IgD-negative memory B cell (primary cell): ENCODE measurements at regions not wholly inside any gene's neighbourhood (a gene's known extent, or its start where the extent isn't known, plus 50 kb on each side); places are given as distances from the start of the nearest gene placed in this dataset.
"Not testable (repeated sequence)": the region's sequence is repeated elsewhere in the genome, so short reads cannot be mapped to it uniquely, and the experiment has no call there.

ENCODE experiments used
- H3K27ac Mint-ChIP-seq, 3 donors: one replicate each; pipeline ENCODE4 v1.8.0; 2020 to 2022; ENCODE audit warnings: mild to moderate bottlenecking in 3 of 3, mixed read lengths in 3 of 3, moderate library complexity in 1 of 3
- H3K27me3 Mint-ChIP-seq: one replicate; pipeline ENCODE4 v1.8.0; 2021; ENCODE audit warnings: mixed read lengths
- H3K36me3 Mint-ChIP-seq: one replicate; pipeline ENCODE4 v1.8.0; 2020; ENCODE audit warnings: mild to moderate bottlenecking, mixed read lengths
- H3K4me1 Mint-ChIP-seq, 3 donors: one replicate each; pipeline ENCODE4 v1.8.0; 2020 to 2022; ENCODE audit warnings: mixed read lengths in 3 of 3, mild to moderate bottlenecking in 1 of 3
- H3K4me3 Mint-ChIP-seq, 4 donors: one replicate each; pipeline ENCODE4 v1.8.0; 2020 to 2022; ENCODE audit warnings: mild to moderate bottlenecking in 4 of 4, mixed read lengths in 4 of 4, moderate library complexity in 3 of 4
- H3K9me3 Mint-ChIP-seq, 3 donors: one replicate each; pipeline ENCODE4 v1.8.0; 2020 to 2021; ENCODE audit warnings: mixed read lengths in 3 of 3, mild to moderate bottlenecking in 1 of 3

GRCh38 chr4:94068753-94069719 lies 138.6 kb upstream of the SMARCAD1 start:
- H3K9me3 Mint-ChIP-seq, result peaks cover 0 to 11% (median 0%) of the 10 kb centered on the region in 3 donors
- no peak overlapping the region for H3K27ac Mint-ChIP-seq
- H3K4me1 Mint-ChIP-seq, result no peaks in the 10 kb centered on the region
- H3K27me3 Mint-ChIP-seq, result no peaks in the 10 kb centered on the region
- H3K36me3 Mint-ChIP-seq, result no peaks in the 10 kb centered on the region
- no peak overlapping the region for H3K4me3 Mint-ChIP-seq

GRCh38 chr4:94076498-94076897 lies 131.2 kb upstream of the SMARCAD1 start:
- Mint-ChIP-seq H3K27me3 (no peaks in the 10 kb centered on the region), H3K4me3 (no peak overlapping the region), H3K27ac (no peak overlapping the region), H3K9me3 (peaks cover 0 to 4% (median 4%) of the 10 kb centered on the region in 3 donors), H3K36me3 (no peaks in the 10 kb centered on the region), H3K4me1 (no peaks in the 10 kb centered on the region)

DNA sequence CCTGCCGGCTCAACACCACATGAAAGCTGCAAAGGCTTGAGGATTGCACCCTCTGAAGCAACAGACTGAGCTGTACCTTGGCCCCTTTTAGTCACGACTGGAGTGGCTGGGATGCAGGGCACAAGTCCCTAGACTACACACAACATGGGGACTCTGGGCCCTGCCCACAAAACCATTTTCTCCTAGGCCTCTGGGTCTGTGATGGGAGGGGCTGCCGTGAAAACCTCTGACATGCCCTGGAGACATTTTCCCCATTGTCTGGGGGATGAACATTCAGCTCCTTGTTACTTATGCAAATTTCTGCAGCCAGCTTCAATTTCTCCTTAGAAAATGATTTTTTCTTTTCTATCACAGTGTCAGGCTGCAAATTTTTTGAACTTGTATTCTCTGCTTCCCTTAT lies 123.5 kb upstream of the SMARCAD1 start:
- Mint-ChIP-seq H3K4me3 (no peak overlapping the region), H3K27me3 (no peaks in the 10 kb centered on the region), H3K4me1 (no peaks in the 10 kb centered on the region), H3K9me3 (peaks cover 6 to 12% (median 7%) of the 10 kb centered on the region in 3 donors), H3K27ac (no peak overlapping the region), H3K36me3 (no peaks in the 10 kb centered on the region)

DNA sequence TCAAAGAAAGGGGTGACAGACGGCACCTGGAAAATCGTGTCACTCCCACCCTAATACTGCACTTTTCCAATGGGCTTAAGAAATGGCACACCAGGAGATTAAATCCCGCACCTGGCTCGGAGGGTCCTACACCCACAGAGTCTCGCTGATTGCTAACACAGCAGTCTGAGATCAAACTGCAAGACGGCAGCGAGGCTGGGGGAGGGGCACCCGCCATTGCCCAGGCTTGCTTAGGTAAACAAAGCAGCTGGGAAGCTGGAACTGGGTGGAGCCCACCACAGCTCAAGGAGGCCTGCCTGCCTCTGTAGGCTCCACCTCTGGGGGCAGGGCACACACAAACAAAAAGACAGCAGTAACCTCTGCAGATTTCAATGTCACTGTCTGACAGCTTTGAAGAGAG lies 108.5 kb upstream of the SMARCAD1 start:
- peaks cover 0 to 11% (median 6%) of the 10 kb centered on the region in 3 donors for H3K9me3 Mint-ChIP-seq
- H3K27me3 Mint-ChIP-seq, H3K4me3 Mint-ChIP-seq, H3K36me3 Mint-ChIP-seq, H3K4me1 Mint-ChIP-seq, H3K27ac Mint-ChIP-seq: not testable (repeated sequence)

DNA sequence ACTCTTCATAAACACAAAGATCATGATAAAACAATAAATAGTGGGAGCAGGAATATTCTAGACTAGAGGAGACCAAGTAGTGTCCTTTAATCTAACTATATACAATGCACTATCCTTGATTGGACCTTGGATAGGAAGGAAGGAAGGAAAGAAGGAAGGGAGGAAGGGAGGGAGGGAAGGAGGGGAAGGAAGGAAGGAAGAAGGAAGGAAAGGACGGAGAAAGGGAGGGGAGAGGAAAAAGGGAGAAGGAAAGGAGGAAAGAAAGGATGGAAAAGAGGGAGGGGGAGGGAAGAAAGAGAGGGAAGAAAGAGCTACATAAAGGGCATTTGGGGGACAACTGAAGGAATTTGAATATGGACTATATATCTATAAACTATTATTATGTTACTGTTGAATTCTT lies 95.0 kb upstream of the SMARCAD1 start:
- Mint-ChIP-seq H3K27ac (no peak overlapping the region), H3K4me1 (no peaks in the 10 kb centered on the region), H3K27me3 (peaks cover 2% of the 10 kb centered on the region), H3K4me3 (no peak overlapping the region), H3K9me3 (peaks cover 0 to 6% (median 4%) of the 10 kb centered on the region in 3 donors), H3K36me3 (no peaks in the 10 kb centered on the region)

DNA sequence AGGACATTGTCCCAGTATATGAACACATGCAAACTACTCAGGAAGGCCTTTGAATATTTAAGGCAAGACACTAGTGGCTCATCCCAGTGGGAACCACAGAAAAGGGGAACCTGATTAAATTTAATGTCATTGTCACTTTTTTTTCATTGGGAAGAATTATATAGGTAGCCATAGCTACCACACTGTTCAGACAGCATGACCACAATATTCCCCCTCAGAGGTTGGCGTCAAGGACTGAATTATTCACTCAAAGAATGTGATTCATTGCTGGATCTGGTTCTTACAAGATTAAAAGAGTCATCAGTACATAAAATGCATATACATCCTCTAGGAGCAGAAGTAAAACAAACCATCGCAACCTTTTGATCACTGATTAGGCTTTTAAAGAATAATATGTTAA lies 92.0 kb upstream of the SMARCAD1 start:
- Mint-ChIP-seq H3K36me3 (no peaks in the 10 kb centered on the region), H3K9me3 (peaks cover 0 to 2% (median 0%) of the 10 kb centered on the region in 3 donors), H3K27me3 (no peaks in the 10 kb centered on the region), H3K4me1 (no peaks in the 10 kb centered on the region), H3K4me3 (no peak overlapping the region), H3K27ac (no peak overlapping the region)

DNA sequence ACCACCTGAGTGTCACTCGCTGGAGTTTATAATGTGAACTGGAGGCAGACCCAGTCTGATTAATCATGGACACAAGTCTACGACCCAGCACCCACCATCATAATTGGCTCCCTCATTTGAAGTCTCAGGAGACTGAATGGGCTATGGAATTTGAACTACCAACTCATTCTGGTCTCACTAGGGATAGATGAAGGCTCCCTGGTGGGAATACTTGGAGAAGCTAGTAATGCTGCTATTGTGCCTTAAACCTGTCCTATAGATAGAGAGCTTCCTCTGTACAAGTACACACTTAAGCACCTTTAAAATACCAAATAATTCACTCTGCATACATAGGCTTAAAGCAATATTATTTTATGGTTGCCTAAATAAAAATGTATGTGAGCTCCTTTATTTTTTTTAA lies 90.8 kb upstream of the SMARCAD1 start:
- no peak overlapping the region for H3K4me3 Mint-ChIP-seq

DNA sequence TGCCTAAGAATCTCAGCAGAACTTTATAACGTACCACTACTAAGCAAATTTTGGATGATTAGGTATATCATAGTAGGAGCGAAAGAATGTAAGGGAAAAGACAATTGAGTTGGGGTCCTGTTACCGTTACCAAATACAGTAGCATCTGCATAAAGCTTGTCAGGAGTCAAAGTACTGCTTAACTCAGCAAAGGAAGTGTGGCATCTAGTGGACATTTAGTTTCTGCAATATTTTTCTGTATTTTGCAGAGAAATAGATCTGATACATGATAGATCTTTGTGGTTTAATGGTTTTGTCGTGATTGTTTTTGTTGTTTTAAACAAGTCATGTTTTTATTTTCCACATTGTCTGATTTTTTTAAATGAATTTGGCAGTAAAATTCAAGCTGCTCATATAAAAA lies 81.0 kb upstream of the SMARCAD1 start:
- no peaks in the 10 kb centered on the region for H3K9me3 Mint-ChIP-seq
- no peak overlapping the region for H3K4me3 Mint-ChIP-seq
- peaks cover 0 to 2% (median 0%) of the 10 kb centered on the region in 3 donors for H3K4me1 Mint-ChIP-seq
- H3K27me3 Mint-ChIP-seq, result peaks cover 2% of the 10 kb centered on the region
- H3K27ac Mint-ChIP-seq, result no peak overlapping the region
- H3K36me3 Mint-ChIP-seq, result no peaks in the 10 kb centered on the region

More for the DNA sequence above, 90.8 kb upstream of the SMARCAD1 start:
- Mint-ChIP-seq H3K4me1 (no peaks in the 10 kb centered on the region), H3K27ac (no peak overlapping the region), H3K27me3 (no peaks in the 10 kb centered on the region), H3K36me3 (no peaks in the 10 kb centered on the region), H3K9me3 (peaks cover 0 to 2% (median 0%) of the 10 kb centered on the region in 3 donors)

DNA sequence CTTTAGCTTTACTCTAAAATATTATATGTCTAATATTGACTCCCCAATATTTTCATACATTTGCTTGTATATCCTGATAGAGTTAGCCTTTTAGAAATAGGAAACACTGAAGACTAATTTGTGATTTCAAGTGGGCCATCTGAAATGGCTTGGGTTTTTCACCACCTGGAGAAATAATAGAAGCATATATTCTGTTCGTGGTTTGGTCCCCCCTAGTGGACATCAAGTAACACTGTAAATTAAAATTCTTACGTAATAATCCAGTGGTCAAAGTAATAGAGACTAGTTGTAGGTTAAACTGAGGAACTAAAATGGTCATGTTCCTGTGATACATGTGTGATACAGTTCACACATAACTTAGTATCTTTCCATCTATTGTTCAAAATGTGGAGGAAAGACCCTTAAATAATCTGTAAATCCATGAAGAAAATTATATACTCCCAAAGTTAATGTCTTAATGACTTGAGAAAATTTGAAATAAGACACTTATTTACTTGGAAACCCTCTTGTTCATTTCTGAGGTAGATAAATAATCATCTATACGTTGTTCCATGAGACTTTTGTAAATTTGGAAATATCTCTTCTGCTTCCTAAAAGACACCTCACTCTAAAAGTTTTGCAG lies 79.8 kb upstream of the SMARCAD1 start:
- peaks cover 2% of the 10 kb centered on the region for H3K27me3 Mint-ChIP-seq

GRCh38 chr4:94131212-94131611 lies 76.5 kb upstream of the SMARCAD1 start:
- no peak overlapping the region for H3K4me3 Mint-ChIP-seq
- no peaks in the 10 kb centered on the region for H3K36me3 Mint-ChIP-seq
- H3K27ac Mint-ChIP-seq, result no peak overlapping the region
- no peaks in the 10 kb centered on the region for H3K27me3 Mint-ChIP-seq
- H3K9me3 Mint-ChIP-seq, result peaks cover 0 to 3% (median 0%) of the 10 kb centered on the region in 3 donors
- H3K4me1 Mint-ChIP-seq, result peaks cover 0 to 2% (median 2%) of the 10 kb centered on the region in 3 donors

More for the DNA sequence above, 79.8 kb upstream of the SMARCAD1 start:
- H3K36me3 Mint-ChIP-seq, result no peaks in the 10 kb centered on the region
- no peak overlapping the region for H3K4me3 Mint-ChIP-seq
- peaks cover 0 to 3% (median 0%) of the 10 kb centered on the region in 3 donors for H3K9me3 Mint-ChIP-seq
- no peak overlapping the region for H3K27ac Mint-ChIP-seq
- peaks cover 0 to 2% (median 0%) of the 10 kb centered on the region in 3 donors for H3K4me1 Mint-ChIP-seq

DNA sequence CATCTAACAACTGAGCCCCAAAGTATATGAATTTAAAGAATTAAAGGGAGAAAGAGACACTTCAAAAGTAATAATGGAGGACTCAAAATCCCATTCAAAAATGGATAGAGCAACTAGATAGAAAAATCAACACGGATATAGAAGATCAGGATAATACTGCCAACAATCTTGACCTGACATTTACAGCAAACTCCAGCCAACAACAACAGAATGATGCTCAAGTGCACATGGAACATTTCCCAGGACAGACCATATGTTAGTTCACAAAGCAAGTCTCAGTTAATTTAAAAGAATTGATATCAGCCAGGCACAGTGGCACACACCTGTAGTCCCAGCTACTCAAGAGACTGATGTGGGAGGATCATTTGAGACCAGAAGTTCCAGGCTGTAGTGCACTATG lies 72.0 kb upstream of the SMARCAD1 start:
- Mint-ChIP-seq H3K9me3 (peaks cover 0 to 3% (median 0%) of the 10 kb centered on the region in 3 donors), H3K27ac (no peak overlapping the region), H3K4me1 (peaks cover 0 to 2% (median 0%) of the 10 kb centered on the region in 3 donors), H3K4me3 (no peak overlapping the region), H3K36me3 (no peaks in the 10 kb centered on the region), H3K27me3 (no peaks in the 10 kb centered on the region)

DNA sequence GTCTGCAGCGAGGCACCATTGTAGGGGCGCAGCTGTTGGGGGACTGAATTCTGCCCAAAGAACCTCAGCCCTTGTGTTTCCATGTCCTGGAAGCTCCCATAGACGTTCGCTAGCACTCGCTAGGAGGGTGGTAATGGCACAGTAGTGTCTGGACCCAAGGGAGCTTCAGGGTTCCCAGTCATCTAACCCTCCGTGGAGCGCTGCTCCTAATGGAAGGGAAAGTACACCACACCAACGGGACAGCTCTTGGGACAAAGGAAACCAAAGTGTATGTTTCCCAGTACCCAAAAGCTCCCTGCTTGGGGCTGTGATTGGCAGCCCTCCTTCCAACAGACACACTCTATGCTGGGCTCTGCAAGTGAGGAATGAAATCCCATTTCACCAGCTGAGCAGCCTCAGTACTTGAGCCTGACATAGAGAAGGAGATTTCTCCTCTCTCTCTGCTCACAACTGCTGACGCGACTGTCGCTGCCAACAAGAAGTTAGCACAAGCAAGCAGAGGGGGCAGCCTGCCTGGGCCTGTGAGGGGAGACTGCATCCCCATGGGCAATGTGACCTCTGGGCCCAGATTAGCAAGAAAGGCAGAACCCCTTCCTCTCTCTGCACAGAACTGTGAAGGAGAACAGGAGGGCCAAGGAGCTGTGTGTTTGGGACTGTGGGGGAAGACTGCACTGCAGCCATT lies 67.6 kb upstream of the SMARCAD1 start:
- H3K4me1 Mint-ChIP-seq, result no peaks in the 10 kb centered on the region
- no peaks in the 10 kb centered on the region for H3K27me3 Mint-ChIP-seq
- no peaks in the 10 kb centered on the region for H3K36me3 Mint-ChIP-seq
- H3K4me3 Mint-ChIP-seq, result no peak overlapping the region
- no peak overlapping the region for H3K27ac Mint-ChIP-seq
- H3K9me3 Mint-ChIP-seq, result no peaks in the 10 kb centered on the region

GRCh38 chr4:94141001-94141400 lies 66.7 kb upstream of the SMARCAD1 start:
- Mint-ChIP-seq H3K36me3 (no peaks in the 10 kb centered on the region), H3K9me3 (no peaks in the 10 kb centered on the region), H3K27ac (no peak overlapping the region), H3K27me3 (no peaks in the 10 kb centered on the region), H3K4me3 (no peak overlapping the region), H3K4me1 (no peaks in the 10 kb centered on the region)

DNA sequence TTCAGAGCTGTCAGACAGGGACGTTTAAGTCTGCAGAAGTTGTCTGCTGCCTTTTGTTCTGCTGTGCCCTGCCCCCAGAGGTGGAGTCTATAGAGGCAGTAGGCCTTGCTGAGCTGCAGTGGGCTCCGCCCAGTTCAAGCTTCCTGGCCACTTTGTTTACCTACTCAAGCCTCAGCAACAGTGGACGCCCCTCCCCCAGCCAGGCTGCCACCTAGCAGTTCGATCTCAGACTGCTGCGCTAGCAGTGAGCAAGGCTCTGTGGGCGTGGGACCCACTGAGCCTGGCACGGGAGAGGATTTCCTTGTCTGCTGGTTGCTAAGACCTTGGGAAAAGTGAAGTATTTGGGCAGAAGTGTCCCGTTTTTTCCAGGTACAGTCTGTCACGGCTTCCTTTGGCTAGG lies 59.6 kb upstream of the SMARCAD1 start:
- H3K4me1 Mint-ChIP-seq, H3K9me3 Mint-ChIP-seq, H3K27ac Mint-ChIP-seq, H3K36me3 Mint-ChIP-seq, H3K27me3 Mint-ChIP-seq, H3K4me3 Mint-ChIP-seq: not testable (repeated sequence)

GRCh38 chr4:94152466-94152865 lies 55.2 kb upstream of the SMARCAD1 start:
- Mint-ChIP-seq H3K27ac (no peak overlapping the region), H3K4me3 (no peak overlapping the region), H3K36me3 (no peaks in the 10 kb centered on the region), H3K4me1 (no peaks in the 10 kb centered on the region), H3K9me3 (no peaks in the 10 kb centered on the region), H3K27me3 (peaks cover 2% of the 10 kb centered on the region)
